Naive thymus-derived CD4-positive, alpha-beta T cell (primary cell): ENCODE measurements at regions not wholly inside any gene's neighbourhood (a gene's known extent, or its start where the extent isn't known, plus 50 kb on each side); places are given as distances from the start of the nearest gene placed in this dataset.
"Not testable (repeated sequence)": the region's sequence is repeated elsewhere in the genome, so short reads cannot be mapped to it uniquely, and the experiment has no call there.

ENCODE experiments used
- ATAC-seq: fragments of 150-1000 bp; cut with Tn5 transposase; 2 replicates; pipeline ENCODE4 v1.10.0; 2021; ENCODE audit warnings: mild to moderate bottlenecking, moderate library complexity
- CTCF ChIA-PET: fragments of 350-600 bp; sonication (Branson Sonifier 250); formaldehyde crosslinking; loops from one replicate; lab custom pipeline; 2021; ENCODE audit warnings: antibody characterized with exemption; lab: Charles Lee
- POLR2A ChIA-PET: fragments of 350-600 bp; sonication (Branson Sonifier 250); formaldehyde crosslinking; loops from one replicate; lab custom pipeline; 2021; ENCODE audit warnings: antibody characterized with exemption, inconsistent platforms; lab: Charles Lee
- DNase-seq, 9 donors: peaks; one replicate each; pipeline versions ENCODE4 v3.0.0 to v3.0.0-alpha.2; 2020 to 2022; ENCODE audit warnings: mixed read lengths in 1 of 9
- H3K27ac ChIP-seq: one replicate; pipeline ENCODE4 v1.7.0; 2013; ENCODE audit warnings: mild to moderate bottlenecking, low read depth, low read length, moderate library complexity
- H3K27me3 ChIP-seq, 2 donors: one replicate each; pipeline ENCODE4 v1.7.0; 2013; ENCODE audit warnings: low read length in 2 of 2, mild to moderate bottlenecking in 2 of 2, moderate library complexity in 2 of 2; ENCODE audit not compliant: control insufficient read depth in 2 of 2, insufficient read depth in 2 of 2
- H3K36me3 ChIP-seq, 3 experiments: 1 replicate in 2 of 3; 2 replicates in 1 of 3; pipeline ENCODE4 v1.7.0; 2013; ENCODE audit warnings: low read length in 3 of 3, mild to moderate bottlenecking in 3 of 3, moderate library complexity in 1 of 3; ENCODE audit not compliant: insufficient read depth in 3 of 3, control insufficient read depth in 2 of 3
- H3K4me1 ChIP-seq, 2 donors: one replicate each; pipeline ENCODE4 v1.7.0; 2013; ENCODE audit warnings: low read length in 2 of 2, mild to moderate bottlenecking in 2 of 2, moderate library complexity in 1 of 2; ENCODE audit not compliant: control insufficient read depth in 2 of 2, insufficient read depth in 2 of 2
- H3K4me3 ChIP-seq: 2 replicates; pipeline ENCODE4 v1.7.0; 2013; ENCODE audit warnings: mild to moderate bottlenecking, low read length
- H3K9me3 ChIP-seq, 3 experiments: 1 replicate in 2 of 3; 2 replicates in 1 of 3; pipeline ENCODE4 v1.7.0; 2013; ENCODE audit warnings: low read length in 3 of 3; ENCODE audit not compliant: control insufficient read depth in 2 of 3
- H3K27ac Mint-ChIP-seq, 9 donors: one replicate each; pipeline ENCODE4 v1.8.0; 2020 to 2022; ENCODE audit warnings: mixed read lengths in 9 of 9, mild to moderate bottlenecking in 8 of 9, moderate library complexity in 5 of 9, inconsistent platforms in 2 of 9
- H3K27me3 Mint-ChIP-seq, 5 donors: one replicate each; pipeline ENCODE4 v1.8.0; 2021 to 2022; ENCODE audit warnings: mixed read lengths in 5 of 5, mild to moderate bottlenecking in 1 of 5
- H3K36me3 Mint-ChIP-seq, 5 donors: one replicate each; pipeline ENCODE4 v1.8.0; 2020 to 2022; ENCODE audit warnings: mixed read lengths in 5 of 5, mild to moderate bottlenecking in 3 of 5, inconsistent platforms in 1 of 5
- H3K4me1 Mint-ChIP-seq, 7 donors: one replicate each; pipeline ENCODE4 v1.8.0; 2020 to 2022; ENCODE audit warnings: mixed read lengths in 7 of 7, mild to moderate bottlenecking in 3 of 7, inconsistent platforms in 1 of 7
- H3K4me3 Mint-ChIP-seq, 10 donors: one replicate each; pipeline ENCODE4 v1.8.0; 2020 to 2022; ENCODE audit warnings: mild to moderate bottlenecking in 10 of 10, mixed read lengths in 10 of 10, moderate library complexity in 6 of 10, inconsistent platforms in 2 of 10
- H3K9me3 Mint-ChIP-seq, 11 donors: one replicate each; pipeline ENCODE4 v1.8.0; 2020 to 2022; ENCODE audit warnings: mixed read lengths in 11 of 11, mild to moderate bottlenecking in 4 of 11, inconsistent platforms in 1 of 11, moderate library complexity in 1 of 11
- intact Hi-C, 2 donors: fragments of 100-400 bp; cut with micrococcal nuclease; formaldehyde crosslinking; loops; one replicate each; pipeline ENCODE4 v1.15.1; 2023

GRCh38 chr11:67744231-67744630, 69.8 kb upstream of the ALDH3B2 start:
- H3K27me3 ChIP-seq, H3K9me3 ChIP-seq, H3K4me3 ChIP-seq, H3K27ac ChIP-seq, H3K27ac Mint-ChIP-seq, H3K4me3 Mint-ChIP-seq, H3K36me3 Mint-ChIP-seq, intact Hi-C loops, ATAC-seq, H3K9me3 Mint-ChIP-seq, H3K4me1 ChIP-seq, H3K4me1 Mint-ChIP-seq, H3K36me3 ChIP-seq, POLR2A ChIA-PET, H3K27me3 Mint-ChIP-seq, DNase-seq, CTCF ChIA-PET: not testable (repeated sequence)

- H3K27ac Mint-ChIP-seq, POLR2A ChIA-PET, H3K4me1 ChIP-seq, H3K27me3 ChIP-seq, intact Hi-C loops, ATAC-seq, H3K9me3 ChIP-seq, H3K4me3 ChIP-seq, H3K27ac ChIP-seq, H3K4me3 Mint-ChIP-seq, H3K9me3 Mint-ChIP-seq, H3K4me1 Mint-ChIP-seq, H3K36me3 Mint-ChIP-seq, H3K36me3 ChIP-seq, DNase-seq, CTCF ChIA-PET: not testable (repeated sequence)
- H3K27me3 Mint-ChIP-seq: peaks cover 5 to 26% (median 14%) of the 10 kb centered on the region in 5 donors
Observed at GRCh38 chr11:67738231-67738630, 63.8 kb upstream of the ALDH3B2 start.

DNA sequence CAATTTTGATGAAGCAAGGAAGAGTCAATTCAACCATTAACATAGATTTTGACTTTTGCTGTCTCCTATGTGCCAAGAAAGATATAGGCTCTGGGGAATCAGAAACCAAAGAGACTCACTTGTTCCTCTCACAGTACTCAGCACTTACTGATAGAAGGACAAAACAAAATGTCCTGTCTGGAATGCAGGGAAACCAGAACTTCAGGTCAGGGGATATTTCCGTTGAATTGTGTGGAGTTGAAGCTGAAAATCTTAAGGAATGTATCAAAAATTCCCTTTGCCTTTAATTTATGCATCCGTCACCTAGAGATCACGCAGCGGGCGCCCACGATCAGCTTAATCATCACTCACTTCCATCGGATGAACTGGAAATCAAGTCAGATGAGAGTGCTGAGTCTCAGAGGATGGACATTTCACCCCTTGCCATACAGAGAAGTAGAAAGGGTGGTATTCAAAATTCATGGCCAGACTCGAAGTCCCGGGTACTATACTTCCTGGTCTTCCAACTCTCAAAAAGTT, 63.2 kb upstream of the ALDH3B2 start:
- CTCF ChIA-PET: not testable (repeated sequence)

DNA sequence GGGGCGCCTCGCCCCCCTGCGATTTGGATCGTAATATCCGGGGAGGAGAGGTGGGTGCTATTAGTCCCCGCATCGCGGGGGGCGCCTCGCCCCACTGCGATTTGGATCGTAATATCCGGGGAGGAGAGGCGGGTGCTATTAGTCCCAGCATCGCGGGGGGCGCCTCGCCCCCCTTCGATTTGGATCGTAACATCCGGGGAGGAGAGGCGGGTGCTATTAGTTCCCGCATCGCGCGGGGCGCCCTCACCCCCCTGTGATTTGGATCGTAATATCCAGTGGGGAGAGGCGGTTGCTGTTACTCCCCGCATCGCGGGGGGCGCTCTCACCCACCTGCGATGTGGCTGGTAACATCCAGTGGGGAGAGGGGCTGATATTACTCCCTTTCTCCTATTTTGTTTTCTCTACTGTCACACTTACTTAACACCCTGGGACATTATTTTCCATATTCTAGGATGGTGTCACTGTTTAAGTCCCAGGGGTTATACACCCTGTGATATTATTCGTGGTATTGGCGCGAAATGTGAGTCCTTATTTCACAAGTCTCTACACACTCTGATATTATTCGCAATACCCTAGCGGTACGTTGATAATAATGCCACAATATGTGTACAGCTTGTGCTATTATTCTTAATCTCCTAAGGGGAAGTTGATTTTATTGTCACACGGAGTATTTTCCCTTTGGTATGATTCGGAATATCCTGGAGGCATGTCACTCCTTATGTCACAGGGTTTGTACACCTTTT, 57.8 kb upstream of the ALDH3B2 start:
- Histone ChIP-seq H3K4me3 (peak overlapping the region; percentile 43), H3K4me1 (no peaks in the 10 kb centered on the region), H3K9me3 (no peaks in the 10 kb centered on the region), H3K27ac (no peak overlapping the region), H3K36me3 (no peaks in the 10 kb centered on the region), H3K27me3 (no peaks in the 10 kb centered on the region)
- intact Hi-C loops: no loop called here
- ATAC-seq (peak; percentile 96), DNase-seq (peak in 8 of 9 donors; percentile 24 to 66 (median 52))
- peaks cover 0 to 4% (median 0%) of the 10 kb centered on the region in 11 donors for H3K9me3 Mint-ChIP-seq
- peak overlapping the region in 1 of 9 donors; percentile 80 for H3K27ac Mint-ChIP-seq
- no peaks in the 10 kb centered on the region for H3K36me3 Mint-ChIP-seq
- ChIA-PET CTCF (no interaction called here), POLR2A (no interaction called here)
- peaks cover 14 to 28% (median 18%) of the 10 kb centered on the region in 5 donors for H3K27me3 Mint-ChIP-seq
- H3K4me1 Mint-ChIP-seq: peaks cover 0 to 14% (median 12%) of the 10 kb centered on the region in 7 donors
- H3K4me3 Mint-ChIP-seq: peak overlapping the region in 8 of 10 donors; percentile 50 to 88 (median 82)

More for the DNA sequence above, 63.2 kb upstream of the ALDH3B2 start:
- H3K9me3 Mint-ChIP-seq, POLR2A ChIA-PET, H3K27ac Mint-ChIP-seq, H3K4me1 ChIP-seq, H3K27ac ChIP-seq, ATAC-seq, H3K4me3 ChIP-seq, H3K4me3 Mint-ChIP-seq, intact Hi-C loops, H3K27me3 ChIP-seq, H3K4me1 Mint-ChIP-seq, H3K9me3 ChIP-seq, DNase-seq, H3K36me3 Mint-ChIP-seq, H3K36me3 ChIP-seq: not testable (repeated sequence)
- peaks cover 8 to 32% (median 14%) of the 10 kb centered on the region in 5 donors for H3K27me3 Mint-ChIP-seq

GRCh38 chr11:67731583-67731982, 57.2 kb upstream of the ALDH3B2 start:
- Mint-ChIP-seq H3K36me3 (no peaks in the 10 kb centered on the region), H3K27me3 (peaks cover 13 to 28% (median 18%) of the 10 kb centered on the region in 5 donors), H3K4me1 (peaks cover 0 to 17% (median 12%) of the 10 kb centered on the region in 7 donors), H3K27ac (peak overlapping the region in 3 of 9 donors; percentile 26 to 80 (median 46)), H3K9me3 (peaks cover 0 to 4% (median 0%) of the 10 kb centered on the region in 11 donors), H3K4me3 (peak overlapping the region; percentile 24 to 88 (median 74))
- DNase-seq (no peak), ATAC-seq (no peak)
- Histone ChIP-seq H3K27me3 (no peaks in the 10 kb centered on the region), H3K27ac (no peak overlapping the region), H3K9me3 (no peaks in the 10 kb centered on the region), H3K36me3 (no peaks in the 10 kb centered on the region), H3K4me1 (no peaks in the 10 kb centered on the region), H3K4me3 (peak overlapping the region; percentile 43)
- ChIA-PET POLR2A (no interaction called here), CTCF (no interaction called here)
- intact Hi-C loops: no loop called here

DNA sequence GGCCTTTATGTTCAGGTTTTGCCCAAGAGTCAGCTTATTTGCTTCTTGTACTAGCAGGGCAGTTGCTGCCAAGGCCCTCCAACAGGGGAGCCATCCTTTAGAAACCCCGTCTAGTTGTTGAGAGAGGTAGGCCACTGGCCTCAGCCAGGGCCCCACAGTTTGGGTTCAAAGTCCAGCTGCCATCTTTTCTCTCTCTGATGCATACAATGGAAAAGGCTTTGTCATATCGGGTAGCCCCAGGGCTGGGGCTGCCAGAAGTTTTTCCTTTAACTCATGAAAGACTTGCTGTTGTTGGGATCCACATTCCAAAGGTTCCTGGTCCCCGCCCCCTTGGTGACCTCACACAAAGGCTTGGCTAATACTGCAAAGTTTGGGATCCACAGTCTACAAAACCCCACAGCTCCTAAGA, 53.7 kb upstream of the ALDH3B2 start:
- CTCF ChIA-PET: interaction anchor here (0.6 kb wide), 1 partner anchor 66 kb away, joined by 3 read pairs; no protein-coding TSS in a partner anchor
- H3K27ac Mint-ChIP-seq, H3K4me1 ChIP-seq, ATAC-seq, H3K36me3 ChIP-seq, DNase-seq, H3K9me3 Mint-ChIP-seq, intact Hi-C loops, H3K27ac ChIP-seq, H3K4me3 ChIP-seq, H3K4me3 Mint-ChIP-seq, H3K36me3 Mint-ChIP-seq, H3K9me3 ChIP-seq, H3K27me3 ChIP-seq, POLR2A ChIA-PET: not testable (repeated sequence)
- Mint-ChIP-seq H3K4me1 (peaks cover 0 to 17% (median 12%) of the 10 kb centered on the region in 7 donors), H3K27me3 (peaks cover 6 to 13% (median 12%) of the 10 kb centered on the region in 5 donors)
